Body of pancreas (tissue), 4 donors: ENCODE measurements at regions not wholly inside any gene's neighbourhood (a gene's known extent, or its start where the extent isn't known, plus 50 kb on each side); places are given as distances from the start of the nearest gene placed in this dataset.
A peak's percentile ranks its signal among the peaks of the same experiment; 100 is the strongest.

Experiments used
- ATAC-seq: fragments of 150-250 bp; one replicate; pipeline ENCODE4 v1.9.1; 2016
- DNase-seq, 4 donors: peaks; one replicate each; pipeline ENCODE4 v3.0.0-alpha.2; 2019
- H3K27ac ChIP-seq, 4 donors: fragments of 200-600 bp; sonication (generic); 1 replicate in 3 of 4; 2 replicates in 1 of 4; pipeline versions ENCODE4 v1.5.1 to v1.6.1; 2016 to 2019; ENCODE audit warnings: mild to moderate bottlenecking in 1 of 4, mixed read lengths in 1 of 4, moderate library complexity in 1 of 4
- H3K27me3 ChIP-seq, 2 donors: fragments of 200-600 bp; sonication (generic); one replicate each; pipeline ENCODE4 v1.6.0; 2016; ENCODE audit warnings: mild to moderate bottlenecking in 1 of 2
- H3K36me3 ChIP-seq, 2 donors: fragments of 200-600 bp; sonication (generic); replicated peaks in 1 of 2; 2 replicates each; pipeline ENCODE4 v1.5.1; 2016; ENCODE audit warnings: low read depth in 2 of 2; ENCODE audit not compliant: insufficient read depth in 1 of 2
- H3K4me1 ChIP-seq: fragments of 200-600 bp; sonication (generic); one replicate; pipeline ENCODE4 v1.6.0; 2016
- H3K4me3 ChIP-seq, 2 donors: fragments of 200-600 bp; sonication (generic); 1 replicate in 1 of 2; 2 replicates in 1 of 2; pipeline ENCODE4 v1.5.1; 2016 to 2019
- H3K9me3 ChIP-seq, 3 donors: fragments of 200-600 bp; sonication (generic); 1 replicate in 2 of 3; 2 replicates in 1 of 3; pipeline ENCODE4 v1.5.1; 2016
- CTCF ChIP-seq, 7 experiments: fragments of 450-650 bp in 4 of 7; fragments of 200-600 bp in 3 of 7; sonication (generic) in 3 of 7; IDR thresholded peaks; one replicate each; pipeline ENCODE4 v1.5.1; 2016 to 2019; ENCODE audit warnings: antibody characterized with exemption in 7 of 7
- POLR2A ChIP-seq, 3 donors: fragments of 450-650 bp; IDR thresholded peaks; one replicate each; pipeline ENCODE4 v1.6.1; 2016; ENCODE audit warnings: antibody characterized with exemption in 3 of 3, mild to moderate bottlenecking in 2 of 3
- WGBS, 2 donors: methylation state at CpG; one replicate each; pipeline ENCODE4 v1.1.5; 2017; 5-methylcytosine and 5-hydroxymethylcytosine counted together
- intact Hi-C: fragments of 100-400 bp; cut with DNase I; formaldehyde crosslinking; loops from one replicate; pipeline ENCODE4 v1.15.1; 2023

- H3K27me3 ChIP-seq = no peaks in the 10 kb centered on the region
- 18 to 20% methylated on average over 1 of the region's 1 CpG for WGBS, 2 donors
- H3K4me1 ChIP-seq = no peaks in the 10 kb centered on the region
- no peaks in the 10 kb centered on the region for H3K36me3 ChIP-seq
- no peak for TF ChIP-seq CTCF (IDR thresholded peaks at IDR 0.05)
- TF ChIP-seq POLR2A (IDR thresholded peaks at IDR 0.05) = no peak
- intact Hi-C loops = no loop called here
- DNase-seq (no peak), ATAC-seq (no peak)
- H3K27ac ChIP-seq = no peak overlapping the region
- H3K9me3 ChIP-seq = no peaks in the 10 kb centered on the region
- H3K4me3 ChIP-seq = no peak overlapping the region
Measured at GRCh38 chr1:218728898-218729565, 383.9 kb downstream of the TGFB2 start.

GRCh38 chr1:218735436-218736032, 390.4 kb downstream of the TGFB2 start:
- no peak overlapping the region for H3K4me3 ChIP-seq
- H3K4me1 ChIP-seq = no peaks in the 10 kb centered on the region
- H3K9me3 ChIP-seq = no peaks in the 10 kb centered on the region
- DNase-seq (peak in 1 of 4 donors; percentile 26), ATAC-seq (no peak)
- H3K27ac ChIP-seq = no peak overlapping the region
- H3K27me3 ChIP-seq = no peaks in the 10 kb centered on the region
- TF ChIP-seq POLR2A (IDR thresholded peaks at IDR 0.05) = no peak
- no peak for TF ChIP-seq CTCF (IDR thresholded peaks at IDR 0.05)
- intact Hi-C loops = no loop called here
- no peaks in the 10 kb centered on the region for H3K36me3 ChIP-seq

- TF ChIP-seq CTCF (IDR thresholded peaks at IDR 0.05) = no peak
- no peak for TF ChIP-seq POLR2A (IDR thresholded peaks at IDR 0.05)
- no peak for DNase-seq
- ATAC-seq = no peak
- Histone ChIP-seq H3K9me3 (no peaks in the 10 kb centered on the region), H3K27ac (no peak overlapping the region), H3K4me3 (no peak overlapping the region), H3K27me3 (no peaks in the 10 kb centered on the region), H3K36me3 (no peaks in the 10 kb centered on the region), H3K4me1 (no peaks in the 10 kb centered on the region)
- intact Hi-C loops = no loop called here
- WGBS, 2 donors = 73 to 75% methylated on average over 4 of the region's 4 CpGs
Measured at GRCh38 chr1:218739426-218739825, 394.3 kb downstream of the TGFB2 start.

GRCh38 chr1:218741852-218742251, 396.7 kb downstream of the TGFB2 start:
- intact Hi-C loops = no loop called here
- Histone ChIP-seq H3K9me3 (no peaks in the 10 kb centered on the region), H3K27ac (no peak overlapping the region), H3K36me3 (no peaks in the 10 kb centered on the region), H3K27me3 (no peaks in the 10 kb centered on the region), H3K4me3 (no peak overlapping the region), H3K4me1 (no peaks in the 10 kb centered on the region)
- DNase-seq = no peak
- 65 to 72% methylated on average over 3 of the region's 3 CpGs for WGBS, 2 donors
- ATAC-seq = no peak
- TF ChIP-seq CTCF (IDR thresholded peaks at IDR 0.05) (no peak), POLR2A (IDR thresholded peaks at IDR 0.05) (no peak)
